ENCODE measurements at regions not wholly inside any gene's neighbourhood (a gene's known extent, or its start where the extent isn't known, plus 50 kb on each side); places are given as distances from the start of the nearest gene placed in this dataset.

DNA sequence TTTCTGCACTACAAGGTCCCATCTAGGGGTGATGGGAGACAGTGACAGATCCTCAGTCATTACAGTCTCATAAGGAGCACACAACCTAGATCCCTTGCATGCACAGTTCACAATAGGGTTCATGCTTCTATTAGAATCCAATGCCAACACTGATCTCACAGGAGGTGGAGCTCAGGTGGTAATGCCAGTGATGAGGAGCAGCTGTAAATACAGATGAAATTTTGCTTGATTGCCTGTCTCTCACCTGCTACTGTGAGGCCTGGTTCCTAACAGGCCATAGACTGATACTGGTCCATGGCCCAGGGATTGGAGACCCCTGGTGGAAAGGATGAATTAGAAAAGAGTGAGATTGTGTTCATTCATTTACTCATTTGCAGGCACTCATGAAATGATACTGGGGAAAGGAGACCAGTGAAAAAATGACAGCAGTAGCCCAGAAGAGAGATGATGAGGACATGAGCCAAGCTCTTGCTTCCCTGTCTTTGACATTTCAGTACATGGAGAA, 251.6 kb upstream of the DUSP10 start:
- TF ChIP-seq, protein P1, sequence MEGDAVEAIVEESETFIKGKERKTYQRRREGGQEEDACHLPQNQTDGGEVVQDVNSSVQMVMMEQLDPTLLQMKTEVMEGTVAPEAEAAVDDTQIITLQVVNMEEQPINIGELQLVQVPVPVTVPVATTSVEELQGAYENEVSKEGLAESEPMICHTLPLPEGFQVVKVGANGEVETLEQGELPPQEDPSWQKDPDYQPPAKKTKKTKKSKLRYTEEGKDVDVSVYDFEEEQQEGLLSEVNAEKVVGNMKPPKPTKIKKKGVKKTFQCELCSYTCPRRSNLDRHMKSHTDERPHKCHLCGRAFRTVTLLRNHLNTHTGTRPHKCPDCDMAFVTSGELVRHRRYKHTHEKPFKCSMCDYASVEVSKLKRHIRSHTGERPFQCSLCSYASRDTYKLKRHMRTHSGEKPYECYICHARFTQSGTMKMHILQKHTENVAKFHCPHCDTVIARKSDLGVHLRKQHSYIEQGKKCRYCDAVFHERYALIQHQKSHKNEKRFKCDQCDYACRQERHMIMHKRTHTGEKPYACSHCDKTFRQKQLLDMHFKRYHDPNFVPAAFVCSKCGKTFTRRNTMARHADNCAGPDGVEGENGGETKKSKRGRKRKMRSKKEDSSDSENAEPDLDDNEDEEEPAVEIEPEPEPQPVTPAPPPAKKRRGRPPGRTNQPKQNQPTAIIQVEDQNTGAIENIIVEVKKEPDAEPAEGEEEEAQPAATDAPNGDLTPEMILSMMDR (IDR thresholded peaks at IDR 0.05; ENCODE audit: low read depth, low read length, poor library complexity, severe bottlenecking): no peak
- no peak for TF ChIP-seq EZH2phosphoT487 (IDR thresholded peaks at IDR 0.05; ENCODE audit: borderline replicate concordance, low read length)
